ENCODE measurements at regions not wholly inside any gene's neighbourhood (a gene's known extent, or its start where the extent isn't known, plus 50 kb on each side); places are given as distances from the start of the nearest gene placed in this dataset.

- TF ChIP-seq CTCF (conservative IDR thresholded peaks at IDR 0.05): no peak
- no peak for TF ChIP-seq ZFX (IDR thresholded peaks at IDR 0.05)
Measured at GRCh38 chr5:106909716-106910115, 761.0 kb downstream of the EFNA5 start.
